Epithelial cell of prostate (primary cell): ENCODE measurements at regions not wholly inside any gene's neighbourhood (a gene's known extent, or its start where the extent isn't known, plus 50 kb on each side); places are given as distances from the start of the nearest gene placed in this dataset.
"Not testable (repeated sequence)": the region's sequence is repeated elsewhere in the genome, so short reads cannot be mapped to it uniquely, and the experiment has no call there.

Source experiments
- DNase-seq: peaks from one replicate; pipeline ENCODE4 v3.0.0-alpha.2; 2011; ENCODE audit warnings: low read depth, low spot score
- H3K27ac ChIP-seq: fragments of 450-650 bp; 2 replicates; pipeline ENCODE4 v1.5.1; 2017; ENCODE audit warnings: mild to moderate bottlenecking

DNA sequence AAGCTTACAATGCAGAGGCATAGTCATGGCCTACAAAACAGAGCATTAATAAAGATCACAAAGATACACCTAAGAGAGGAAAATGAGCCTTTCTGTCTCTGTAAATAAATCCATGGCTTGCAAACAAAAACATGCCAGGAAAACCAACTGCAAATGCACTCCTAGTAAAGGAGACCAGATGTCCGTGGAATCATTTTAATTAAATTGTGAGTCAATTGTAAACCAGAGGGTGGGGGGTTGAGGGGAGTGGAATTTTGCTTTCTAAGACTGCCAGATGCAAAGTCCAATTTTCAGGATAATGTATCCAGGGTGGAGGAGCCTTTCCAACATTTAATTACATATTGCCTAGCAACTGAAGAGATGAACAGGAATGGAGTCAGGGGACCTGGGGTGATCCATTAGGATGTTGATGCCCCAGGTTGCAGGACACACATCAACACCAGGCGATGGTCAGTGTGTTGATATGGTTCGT, 390.3 kb upstream of the CCL2 start:
- no peak for DNase-seq
- H3K27ac ChIP-seq = no peak overlapping the region

GRCh38 chr17:33868899-33869298, 386.2 kb upstream of the CCL2 start:
- no peak for DNase-seq
- no peak overlapping the region for H3K27ac ChIP-seq

GRCh38 chr17:33870936-33871335, 384.1 kb upstream of the CCL2 start:
- DNase-seq = no peak
- no peak overlapping the region for H3K27ac ChIP-seq

GRCh38 chr17:33871720-33872540, 383.2 kb upstream of the CCL2 start:
- DNase-seq = peak; percentile 83
- H3K27ac ChIP-seq = no peak overlapping the region

DNA sequence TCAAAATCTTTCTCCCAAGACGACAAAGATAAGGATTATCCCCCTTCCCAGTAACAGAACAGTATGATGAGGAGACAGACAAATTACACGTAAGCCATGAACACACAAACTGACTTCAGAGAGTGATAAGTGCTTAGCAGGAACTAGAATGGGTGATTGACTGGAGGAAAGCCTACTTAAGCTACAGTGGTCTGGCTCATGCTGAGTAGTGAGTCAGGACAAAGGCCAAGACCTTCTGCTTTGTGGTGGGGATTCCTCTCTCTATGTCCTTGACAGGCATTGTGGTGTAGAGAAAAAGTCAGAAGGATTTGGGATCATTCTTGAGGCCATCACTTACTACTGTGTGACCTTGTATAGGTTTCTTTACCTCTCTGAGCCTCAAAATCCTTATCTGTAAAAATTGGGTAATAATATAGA, 381.9 kb upstream of the CCL2 start:
- no peak for DNase-seq
- no peak overlapping the region for H3K27ac ChIP-seq

- DNase-seq = no peak
Measured at GRCh38 chr17:33874617-33875060, 380.4 kb upstream of the CCL2 start.

DNA sequence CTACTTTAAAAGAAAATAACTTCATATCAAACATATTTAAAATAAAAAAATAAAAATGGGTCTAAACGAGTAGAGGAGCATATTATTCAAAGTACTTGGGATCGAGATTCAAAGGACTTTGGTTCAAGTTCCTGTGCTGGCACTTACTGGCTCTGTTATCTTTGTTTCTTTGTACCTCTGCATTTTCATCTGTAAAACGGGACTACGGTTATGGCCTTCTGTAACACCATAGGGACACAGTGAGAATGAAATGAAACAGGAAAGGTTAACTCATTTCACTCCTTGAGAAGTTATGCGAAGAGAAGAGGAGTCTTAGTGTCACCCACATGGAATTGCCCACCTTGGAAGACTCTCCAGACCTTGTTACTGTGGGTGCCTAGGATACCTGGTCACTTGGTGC, 379.1 kb upstream of the CCL2 start:
- no peak overlapping the region for H3K27ac ChIP-seq

More at GRCh38 chr17:33874617-33875060, 380.4 kb upstream of the CCL2 start:
- no peak overlapping the region for H3K27ac ChIP-seq

GRCh38 chr17:33882273-33882672, 372.8 kb upstream of the CCL2 start:
- DNase-seq, H3K27ac ChIP-seq: not testable (repeated sequence)

More for the DNA sequence above, 379.1 kb upstream of the CCL2 start:
- no peak for DNase-seq

DNA sequence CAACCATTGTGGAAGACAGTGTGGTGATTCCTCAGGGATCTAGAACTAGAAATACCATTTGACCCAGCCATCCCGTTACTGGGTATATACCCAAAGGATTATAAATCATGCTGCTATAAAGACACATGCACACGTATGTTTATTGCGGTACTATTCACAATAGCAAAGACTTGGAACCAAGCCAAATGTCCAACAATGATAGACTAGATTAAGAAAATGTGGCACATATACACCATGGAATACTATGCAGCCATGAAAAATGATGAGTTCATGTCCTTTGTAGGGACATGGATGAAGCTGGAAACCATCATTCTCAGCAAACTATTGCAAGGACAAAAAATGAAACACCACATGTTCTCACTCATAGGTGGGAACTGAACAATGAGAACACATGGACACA, 372.4 kb upstream of the CCL2 start:
- DNase-seq, H3K27ac ChIP-seq: not testable (repeated sequence)

GRCh38 chr17:33888455-33888854, 366.6 kb upstream of the CCL2 start:
- H3K27ac ChIP-seq = no peak overlapping the region
- DNase-seq = no peak

GRCh38 chr17:33889040-33889439, 366.0 kb upstream of the CCL2 start:
- H3K27ac ChIP-seq = no peak overlapping the region

DNA sequence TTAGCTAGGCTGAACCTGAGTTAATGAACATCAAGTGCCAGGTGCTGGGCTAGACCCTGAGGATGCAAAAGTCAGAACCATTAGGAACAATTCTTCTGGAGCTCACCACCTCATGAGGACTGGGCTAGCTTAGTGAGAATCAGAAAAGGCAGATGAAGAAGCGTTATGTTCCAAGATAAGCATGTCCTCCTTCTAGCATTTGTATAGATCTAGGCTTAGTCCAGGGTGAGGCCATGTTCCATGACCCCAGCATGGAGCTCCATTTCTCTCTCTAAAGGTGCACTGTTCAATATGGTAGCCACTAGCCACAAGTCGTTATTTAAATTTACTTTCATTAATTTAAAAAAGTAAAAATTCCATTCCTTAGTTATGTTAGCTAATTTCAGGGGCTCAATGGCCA, 365.3 kb upstream of the CCL2 start:
- no peak for DNase-seq
- H3K27ac ChIP-seq = no peak overlapping the region

More at GRCh38 chr17:33889040-33889439, 366.0 kb upstream of the CCL2 start:
- DNase-seq = no peak

DNA sequence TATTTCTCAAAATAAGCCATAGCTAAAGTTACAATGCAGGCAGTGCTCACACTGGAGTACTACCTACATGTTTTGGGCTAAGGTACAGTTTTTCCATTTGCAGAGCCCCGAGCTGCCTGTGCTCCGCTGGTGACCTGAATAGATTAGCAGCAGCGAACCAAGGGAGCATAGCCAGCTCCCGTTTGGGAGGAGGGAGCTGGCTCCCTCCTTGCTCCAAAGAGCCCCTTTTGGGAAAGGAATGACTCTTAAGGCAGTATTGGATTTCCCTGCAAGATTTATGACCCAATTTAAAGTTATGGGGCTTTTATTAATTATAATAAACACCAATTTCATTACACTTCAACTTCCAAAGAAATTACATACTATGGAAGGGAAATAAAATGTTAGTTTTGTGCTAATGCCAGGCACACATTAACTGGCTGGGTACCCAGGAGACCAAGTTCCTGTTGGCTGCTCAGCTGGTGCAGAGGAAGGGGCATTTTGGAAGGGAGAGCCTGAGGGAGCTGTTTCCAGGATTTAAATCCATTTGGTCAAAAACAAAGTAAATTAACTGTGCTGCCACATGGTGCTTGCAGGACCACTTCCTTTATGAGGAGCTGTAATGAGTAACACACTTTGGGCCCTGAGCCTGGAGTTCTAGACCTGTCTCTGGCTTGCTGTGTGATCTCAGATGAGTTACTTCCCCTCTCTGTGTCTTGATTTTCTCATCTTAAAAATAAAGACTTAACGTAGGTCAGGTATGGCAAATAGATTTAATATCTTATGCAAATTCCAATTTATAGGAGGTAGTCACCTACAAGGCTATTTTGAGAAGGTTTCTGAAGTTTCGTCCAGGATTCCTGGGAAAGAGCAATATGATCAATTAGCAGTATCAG, 362.1 kb upstream of the CCL2 start:
- no peak overlapping the region for H3K27ac ChIP-seq
- DNase-seq = no peak

GRCh38 chr17:33895491-33895890, 359.6 kb upstream of the CCL2 start:
- no peak overlapping the region for H3K27ac ChIP-seq
- no peak for DNase-seq

DNA sequence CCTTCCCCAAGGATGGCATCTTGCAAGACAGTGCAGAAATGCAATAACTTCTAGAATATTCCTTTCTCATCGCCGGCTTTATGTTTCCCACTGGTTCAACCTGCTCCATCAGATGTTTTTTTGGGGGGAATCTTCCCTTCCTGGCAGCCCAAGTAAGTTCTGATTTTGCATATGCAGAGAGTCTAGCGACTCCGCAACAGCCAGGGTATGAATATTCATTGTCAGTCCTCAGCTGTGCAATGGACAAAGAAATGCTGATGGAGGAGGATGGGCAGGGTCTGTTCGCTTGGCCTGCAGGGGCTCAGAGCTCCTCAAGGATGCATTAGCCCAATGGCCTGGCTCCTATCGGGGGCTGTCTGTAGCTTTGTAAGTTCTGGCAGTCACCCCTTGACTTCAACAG, 358.8 kb upstream of the CCL2 start:
- no peak for DNase-seq
- H3K27ac ChIP-seq = no peak overlapping the region

GRCh38 chr17:33901085-33901484, 354.0 kb upstream of the CCL2 start:
- H3K27ac ChIP-seq = no peak overlapping the region
- DNase-seq = no peak

DNA sequence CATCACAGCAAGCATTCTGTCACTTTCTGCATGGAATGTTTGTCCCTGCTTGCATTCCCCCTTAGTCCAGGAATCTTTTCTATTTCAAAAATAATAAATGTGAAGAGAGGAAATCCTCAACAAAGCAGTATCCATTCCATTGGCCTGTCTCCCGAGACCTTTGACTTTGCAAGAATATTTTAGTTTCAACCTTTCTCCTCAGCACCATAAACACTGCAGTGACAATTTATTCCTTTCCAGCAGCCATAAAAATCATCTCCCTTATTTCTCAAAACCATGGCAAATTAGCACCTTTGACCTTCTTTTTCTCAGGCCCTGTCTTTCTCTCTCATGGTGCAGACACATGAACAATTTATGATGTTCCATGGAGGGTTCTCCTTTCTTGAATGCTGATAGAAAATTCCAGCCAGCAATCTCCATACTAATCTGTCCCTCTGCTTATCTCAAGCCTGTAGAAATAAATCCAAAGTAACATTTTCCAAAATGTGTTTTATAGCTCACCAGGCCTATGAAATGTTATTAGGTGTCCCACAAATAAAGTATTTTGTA, 352.1 kb upstream of the CCL2 start:
- no peak overlapping the region for H3K27ac ChIP-seq
- no peak for DNase-seq

DNA sequence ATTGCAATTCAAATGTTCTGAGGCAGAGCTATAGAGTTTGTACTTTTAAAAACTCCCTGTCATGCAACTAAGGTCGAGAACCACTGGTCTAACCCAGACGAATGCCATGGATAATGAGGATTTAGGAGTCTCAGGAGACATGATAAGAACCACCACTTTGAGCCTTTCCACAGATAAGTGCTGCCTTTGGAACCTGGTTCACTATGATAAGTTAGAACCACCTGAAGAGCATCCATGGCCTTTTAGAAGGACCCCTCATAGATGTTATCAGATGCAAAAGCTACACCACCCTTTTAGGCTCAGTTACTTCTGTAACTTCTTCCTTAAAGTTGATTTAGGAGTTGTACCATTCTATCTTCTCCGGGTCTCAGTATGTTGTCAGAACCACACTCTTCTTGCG, 350.6 kb upstream of the CCL2 start:
- no peak for DNase-seq
- no peak overlapping the region for H3K27ac ChIP-seq

- no peak for DNase-seq
- H3K27ac ChIP-seq = no peak overlapping the region
Measured at GRCh38 chr17:33905338-33905800, 349.7 kb upstream of the CCL2 start.

DNA sequence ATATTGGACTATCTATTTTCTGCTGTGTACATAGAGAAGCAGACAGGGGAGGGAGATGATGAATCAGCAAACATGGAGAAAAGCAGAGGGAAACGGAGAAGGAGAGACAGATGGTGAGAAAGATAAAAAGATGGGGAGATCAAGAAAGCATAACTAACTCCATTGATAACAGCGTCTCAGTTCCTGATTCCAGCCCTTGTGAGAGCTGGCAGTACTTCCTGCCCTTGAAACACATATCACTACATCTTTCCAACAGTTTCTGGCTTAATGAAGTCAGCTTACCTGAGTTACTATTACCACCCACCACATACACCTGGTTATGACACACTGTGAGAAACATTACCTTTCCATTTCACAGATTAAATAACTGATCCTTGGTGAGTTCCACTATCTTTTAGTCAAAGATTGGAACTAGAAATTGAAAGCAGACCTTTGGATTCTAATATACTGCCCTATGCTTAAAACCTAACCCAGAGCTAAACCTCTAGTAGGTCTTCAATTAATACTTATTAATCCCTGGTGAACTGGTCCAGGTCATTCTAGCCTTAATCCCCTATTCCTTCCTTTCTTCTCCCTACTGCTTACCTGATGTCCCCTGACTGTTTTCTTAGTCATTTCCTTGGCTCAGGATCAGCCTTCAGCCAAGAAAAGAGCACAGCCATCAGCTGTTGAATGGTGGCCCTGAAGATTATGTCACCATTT, 346.6 kb upstream of the CCL2 start:
- no peak for DNase-seq
- no peak overlapping the region for H3K27ac ChIP-seq
